NB4 (cell line): ENCODE measurements at regions not wholly inside any gene's neighbourhood (a gene's known extent, or its start where the extent isn't known, plus 50 kb on each side); places are given as distances from the start of the nearest gene placed in this dataset.

Experiments
- CTCF ChIP-seq: IDR thresholded peaks from one replicate; pipeline ENCODE4 v1.5.1; 2012; ENCODE audit warnings: low read depth, low read length
- MAX ChIP-seq: IDR thresholded peaks from 2 replicates; pipeline ENCODE4 v1.6.1; 2011; ENCODE audit warnings: low read depth, low read length
- MYC ChIP-seq: IDR thresholded peaks from 2 replicates; pipeline ENCODE4 v1.6.1; 2011; ENCODE audit warnings: low read depth, low read length
- POLR2A ChIP-seq: IDR thresholded peaks from 2 replicates; pipeline ENCODE4 v1.6.1; 2011; ENCODE audit warnings: mild to moderate bottlenecking; ENCODE audit not compliant: insufficient read length; ENCODE audit errors: extremely low read depth

- TF ChIP-seq CTCF, result no peak
- no peak for TF ChIP-seq POLR2A
- no peak for TF ChIP-seq MYC
- TF ChIP-seq MAX, result no peak
Observed at GRCh38 chr15:38945551-38946298, 381.1 kb upstream of the RASGRP1 start.
